AG09309 (cell line): ENCODE measurements at regions not wholly inside any gene's neighbourhood (a gene's known extent, or its start where the extent isn't known, plus 50 kb on each side); places are given as distances from the start of the nearest gene placed in this dataset.

Experiments
- DNase-seq: peaks from one replicate; pipeline ENCODE4 v3.0.0-alpha.2; 2010; ENCODE audit warnings: low read depth
- H3K4me3 ChIP-seq: 2 replicates; pipeline ENCODE4 v1.5.1; 2011; ENCODE audit warnings: mild to moderate bottlenecking, low read depth, low read length, moderate library complexity; ENCODE audit not compliant: control insufficient read depth
- TF ChIP-seq, protein P1 (sequence below): IDR thresholded peaks from 2 replicates; pipeline ENCODE4 v1.5.1; 2011; ENCODE audit warnings: mild to moderate bottlenecking, low read depth, low read length, inconsistent platforms; ENCODE audit not compliant: insufficient read depth, control insufficient read depth; ENCODE audit errors: missing control alignments

DNA sequence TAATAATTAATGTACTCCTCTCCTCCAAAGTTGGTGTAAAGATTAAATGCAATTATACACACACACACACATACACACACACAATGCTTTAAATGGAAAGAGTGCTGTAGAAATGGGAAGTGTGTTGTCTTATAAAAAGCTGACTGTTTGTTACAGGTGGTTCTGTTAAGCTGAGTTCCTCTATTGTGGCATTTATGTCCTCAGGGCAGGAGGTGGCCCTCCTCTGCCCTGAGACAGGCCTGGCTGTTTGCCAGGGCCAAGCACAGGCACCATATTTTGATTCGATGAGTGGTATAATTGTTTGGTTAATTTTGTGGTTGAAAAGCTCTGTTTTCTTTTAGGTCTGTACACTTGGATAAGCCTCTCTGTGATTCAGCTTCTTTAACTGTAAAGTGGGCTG, 573.9 kb downstream of the KIF4B start:
- no peak overlapping the region for H3K4me3 ChIP-seq
- TF ChIP-seq, protein P1, sequence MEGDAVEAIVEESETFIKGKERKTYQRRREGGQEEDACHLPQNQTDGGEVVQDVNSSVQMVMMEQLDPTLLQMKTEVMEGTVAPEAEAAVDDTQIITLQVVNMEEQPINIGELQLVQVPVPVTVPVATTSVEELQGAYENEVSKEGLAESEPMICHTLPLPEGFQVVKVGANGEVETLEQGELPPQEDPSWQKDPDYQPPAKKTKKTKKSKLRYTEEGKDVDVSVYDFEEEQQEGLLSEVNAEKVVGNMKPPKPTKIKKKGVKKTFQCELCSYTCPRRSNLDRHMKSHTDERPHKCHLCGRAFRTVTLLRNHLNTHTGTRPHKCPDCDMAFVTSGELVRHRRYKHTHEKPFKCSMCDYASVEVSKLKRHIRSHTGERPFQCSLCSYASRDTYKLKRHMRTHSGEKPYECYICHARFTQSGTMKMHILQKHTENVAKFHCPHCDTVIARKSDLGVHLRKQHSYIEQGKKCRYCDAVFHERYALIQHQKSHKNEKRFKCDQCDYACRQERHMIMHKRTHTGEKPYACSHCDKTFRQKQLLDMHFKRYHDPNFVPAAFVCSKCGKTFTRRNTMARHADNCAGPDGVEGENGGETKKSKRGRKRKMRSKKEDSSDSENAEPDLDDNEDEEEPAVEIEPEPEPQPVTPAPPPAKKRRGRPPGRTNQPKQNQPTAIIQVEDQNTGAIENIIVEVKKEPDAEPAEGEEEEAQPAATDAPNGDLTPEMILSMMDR, result no peak
- DNase-seq, result no peak

DNA sequence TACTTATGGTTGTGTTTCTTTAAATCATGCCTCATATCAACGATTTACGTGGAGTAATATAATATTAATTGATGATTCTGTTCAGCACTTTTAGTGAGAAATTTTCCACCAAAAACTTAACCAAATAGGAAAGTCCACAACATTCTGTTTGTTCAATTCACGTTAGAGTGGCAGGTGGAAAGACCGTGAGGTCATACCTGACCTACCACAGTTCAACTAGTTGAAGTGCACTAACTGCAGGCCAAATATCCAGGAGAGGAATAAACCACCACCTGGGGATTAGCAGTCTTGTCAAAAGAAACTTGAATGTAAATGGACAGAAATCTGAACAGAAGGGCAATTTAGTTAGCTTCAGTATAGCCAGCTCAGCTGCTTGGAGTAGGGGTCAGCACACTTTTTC, 577.7 kb downstream of the KIF4B start:
- TF ChIP-seq, protein P1, result no peak
- no peak overlapping the region for H3K4me3 ChIP-seq
- no peak for DNase-seq

DNA sequence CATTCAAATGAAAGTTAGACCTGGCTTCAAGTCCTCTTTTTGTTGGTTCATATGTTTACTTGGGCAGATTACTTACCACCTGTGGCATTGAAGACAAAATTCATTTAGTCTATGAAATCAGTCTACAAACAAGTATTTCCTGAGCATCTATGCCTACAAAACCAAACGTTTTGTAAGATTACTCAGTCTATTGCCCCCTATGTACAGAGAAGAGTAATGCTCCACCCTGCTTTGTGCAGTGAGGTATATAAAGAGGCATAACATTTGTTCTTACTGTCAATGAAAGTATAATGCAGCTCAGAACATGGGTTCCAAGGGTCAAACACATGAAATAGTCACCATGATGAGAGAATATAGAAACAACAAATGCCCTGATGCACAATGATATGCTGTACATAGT, 580.7 kb downstream of the KIF4B start:
- no peak for DNase-seq
- no peak overlapping the region for H3K4me3 ChIP-seq
- TF ChIP-seq, protein P1, result no peak

DNA sequence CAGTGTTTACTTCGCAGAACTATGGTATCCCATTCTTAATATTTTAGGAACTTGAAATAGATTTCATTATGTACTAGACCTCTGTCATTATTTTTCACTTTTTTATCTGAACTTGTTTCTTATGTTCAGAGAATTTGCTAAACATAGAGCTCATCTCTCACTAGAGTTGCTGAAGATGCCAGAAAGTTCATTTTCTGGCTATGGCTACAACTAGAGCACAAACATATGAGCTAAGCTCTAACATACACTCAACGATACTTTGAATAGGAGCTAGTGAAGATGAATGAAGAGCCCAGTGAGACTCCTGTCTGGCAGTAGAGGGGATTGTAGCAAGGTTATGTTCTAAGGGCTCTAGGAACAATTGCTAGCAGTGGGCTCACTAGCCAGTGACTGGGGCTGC, 582.2 kb downstream of the KIF4B start:
- TF ChIP-seq, protein P1, result no peak
- no peak for DNase-seq

DNA sequence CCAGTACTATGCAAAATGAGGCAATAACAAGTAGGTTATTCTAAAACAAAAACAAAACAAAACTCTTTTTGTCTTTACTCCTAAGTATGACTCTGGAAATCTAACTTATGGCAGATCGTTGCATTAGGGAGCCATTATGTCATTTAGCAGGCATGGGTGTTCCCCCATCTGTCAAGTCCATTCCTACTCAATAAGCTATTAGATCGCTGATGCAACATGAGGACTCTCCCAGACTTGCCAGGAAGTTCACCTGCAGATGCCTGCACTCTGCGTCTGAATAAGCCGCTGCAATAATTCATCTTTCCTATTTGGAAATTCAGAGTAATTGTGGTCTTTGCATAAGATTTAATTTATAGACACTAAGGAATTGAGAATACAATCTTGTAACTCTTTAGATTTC, 585.0 kb downstream of the KIF4B start:
- no peak overlapping the region for H3K4me3 ChIP-seq
- TF ChIP-seq, protein P1, result no peak
- DNase-seq, result no peak

More for the DNA sequence above, 582.2 kb downstream of the KIF4B start:
- no peak overlapping the region for H3K4me3 ChIP-seq

DNA sequence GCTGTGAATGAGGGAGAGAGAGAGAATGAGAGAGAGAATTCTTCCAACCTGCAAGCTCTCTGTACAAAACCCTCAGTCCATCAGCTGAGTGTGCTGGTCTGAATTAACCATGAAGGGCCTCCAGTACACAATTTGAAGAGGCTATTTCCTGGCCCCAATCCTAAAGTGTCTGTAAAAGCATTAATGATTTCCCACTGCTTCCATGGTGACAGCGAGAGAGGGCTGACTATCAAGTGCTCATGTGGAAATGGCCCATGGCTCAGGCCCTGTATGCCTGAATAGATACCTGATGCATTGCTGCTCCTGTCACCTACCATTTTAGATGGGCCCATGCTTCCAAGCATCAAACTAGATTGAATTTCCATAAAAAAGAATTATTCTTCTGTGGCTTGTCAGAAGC, 592.4 kb downstream of the KIF4B start:
- no peak for DNase-seq
- H3K4me3 ChIP-seq, result no peak overlapping the region
- TF ChIP-seq, protein P1, result no peak
